ENCODE measurements at regions not wholly inside any gene's neighbourhood (a gene's known extent, or its start where the extent isn't known, plus 50 kb on each side); places are given as distances from the start of the nearest gene placed in this dataset.

- FAIRE-seq = no peak
- H3K4me2 ChIP-seq (ENCODE audit: control insufficient read depth, extremely low read depth, insufficient read depth, low read depth, low read length) = no peak overlapping the region
- TF ChIP-seq EZH2 (IDR thresholded peaks at IDR 0.05; ENCODE audit: low read length) (no peak), CTCF (optimal IDR thresholded peaks at IDR 0.05 in 1 of 3, IDR thresholded peaks at IDR 0.05 in 1 of 3, conservative IDR thresholded peaks at IDR 0.05 in 1 of 3; ENCODE audit: extremely low read depth in 1 of 3, insufficient read depth in 2 of 3, low read length in 3 of 3) (no peak)
These were observed 174.5 kb downstream of the ZNF365 start for GRCh38 chr10:62548686-62549085.

GRCh38 chr10:62550173-62550572 lies 176.0 kb downstream of the ZNF365 start:
- Histone ChIP-seq H3K9me3 (ENCODE audit: control insufficient read depth, low read depth, low read length) (no peaks in the 10 kb centered on the region), H3K27ac (ENCODE audit: control insufficient read depth, insufficient read depth, low read length) (no peak overlapping the region), H3K4me2 (ENCODE audit: control insufficient read depth, extremely low read depth, insufficient read depth, low read depth, low read length) (no peak overlapping the region), H3K9me1 (ENCODE audit: control insufficient read depth, extremely low read depth, insufficient read depth, low read length) (no peaks in the 10 kb centered on the region), H3K27me3 (ENCODE audit: control insufficient read depth, extremely low read depth, insufficient read depth, low read length) (peaks cover 4% of the 10 kb centered on the region), H2AFZ (ENCODE audit: control insufficient read depth, low read length) (no peak overlapping the region), H4K20me1 (ENCODE audit: control insufficient read depth, extremely low read depth, insufficient read depth, low read length) (no peaks in the 10 kb centered on the region), H3K9ac (ENCODE audit: control insufficient read depth, extremely low read depth, insufficient read depth, low read length) (no peak overlapping the region), H3K4me3 (ENCODE audit: control insufficient read depth in 2 of 3, extremely low read depth in 1 of 3, insufficient read depth in 2 of 3, low read depth in 1 of 3, low read length in 3 of 3) (no peak overlapping the region), H3K79me2 (ENCODE audit: control insufficient read depth, insufficient read depth, low read length) (no peaks in the 10 kb centered on the region), H3K36me3 (ENCODE audit: control insufficient read depth in 2 of 2, extremely low read depth in 1 of 2, insufficient read depth in 2 of 2, low read length in 2 of 2) (no peaks in the 10 kb centered on the region), H3K4me1 (ENCODE audit: control insufficient read depth, extremely low read depth, insufficient read depth, low read length) (no peaks in the 10 kb centered on the region)
- no peak for TF ChIP-seq EZH2 (IDR thresholded peaks at IDR 0.05; ENCODE audit: low read length)
- FAIRE-seq = no peak
- dilution Hi-C loops (cut with MboI; ENCODE audit: extremely low pct_ligation_motif_present, low sequenced_read_pairs) = no loop called here
- DNase-seq (ENCODE audit: low read depth, low spot score) = no peak

More at GRCh38 chr10:62548686-62549085, 174.5 kb downstream of the ZNF365 start:
- H3K27ac ChIP-seq (ENCODE audit: control insufficient read depth, insufficient read depth, low read length) = no peak overlapping the region
- dilution Hi-C loops (cut with MboI; ENCODE audit: extremely low pct_ligation_motif_present, low sequenced_read_pairs) = no loop called here
- no peaks in the 10 kb centered on the region for H3K36me3 ChIP-seq (ENCODE audit: control insufficient read depth in 2 of 2, extremely low read depth in 1 of 2, insufficient read depth in 2 of 2, low read length in 2 of 2)
- H3K9me3 ChIP-seq (ENCODE audit: control insufficient read depth, low read depth, low read length) = no peaks in the 10 kb centered on the region
- no peak overlapping the region for H3K9ac ChIP-seq (ENCODE audit: control insufficient read depth, extremely low read depth, insufficient read depth, low read length)
- peaks cover 4% of the 10 kb centered on the region for H3K27me3 ChIP-seq (ENCODE audit: control insufficient read depth, extremely low read depth, insufficient read depth, low read length)
- H3K4me3 ChIP-seq (ENCODE audit: control insufficient read depth in 2 of 3, extremely low read depth in 1 of 3, insufficient read depth in 2 of 3, low read depth in 1 of 3, low read length in 3 of 3) = no peak overlapping the region
- H4K20me1 ChIP-seq (ENCODE audit: control insufficient read depth, extremely low read depth, insufficient read depth, low read length) = no peaks in the 10 kb centered on the region
- H3K79me2 ChIP-seq (ENCODE audit: control insufficient read depth, insufficient read depth, low read length) = no peaks in the 10 kb centered on the region
- DNase-seq (ENCODE audit: low read depth, low spot score) = no peak
- H3K9me1 ChIP-seq (ENCODE audit: control insufficient read depth, extremely low read depth, insufficient read depth, low read length) = no peaks in the 10 kb centered on the region
- no peaks in the 10 kb centered on the region for H3K4me1 ChIP-seq (ENCODE audit: control insufficient read depth, extremely low read depth, insufficient read depth, low read length)
- H2AFZ ChIP-seq (ENCODE audit: control insufficient read depth, low read length) = no peak overlapping the region

GRCh38 chr10:62554632-62555199 lies 180.5 kb downstream of the ZNF365 start:
- no peaks in the 10 kb centered on the region for H3K9me3 ChIP-seq (ENCODE audit: control insufficient read depth, low read depth, low read length)
- no peak overlapping the region for H3K27ac ChIP-seq (ENCODE audit: control insufficient read depth, insufficient read depth, low read length)
- DNase-seq (ENCODE audit: low read depth, low spot score) (no peak), FAIRE-seq (peak; percentile 52)
- no peak overlapping the region for H3K4me3 ChIP-seq (ENCODE audit: control insufficient read depth in 2 of 3, extremely low read depth in 1 of 3, insufficient read depth in 2 of 3, low read depth in 1 of 3, low read length in 3 of 3)
- H4K20me1 ChIP-seq (ENCODE audit: control insufficient read depth, extremely low read depth, insufficient read depth, low read length) = no peaks in the 10 kb centered on the region
- no peak overlapping the region for H3K4me2 ChIP-seq (ENCODE audit: control insufficient read depth, extremely low read depth, insufficient read depth, low read depth, low read length)
- peaks cover 1% of the 10 kb centered on the region for H3K4me1 ChIP-seq (ENCODE audit: control insufficient read depth, extremely low read depth, insufficient read depth, low read length)
- H3K9me1 ChIP-seq (ENCODE audit: control insufficient read depth, extremely low read depth, insufficient read depth, low read length) = no peaks in the 10 kb centered on the region
- dilution Hi-C loops (cut with MboI; ENCODE audit: extremely low pct_ligation_motif_present, low sequenced_read_pairs) = no loop called here
- no peaks in the 10 kb centered on the region for H3K36me3 ChIP-seq (ENCODE audit: control insufficient read depth in 2 of 2, extremely low read depth in 1 of 2, insufficient read depth in 2 of 2, low read length in 2 of 2)
- no peaks in the 10 kb centered on the region for H3K79me2 ChIP-seq (ENCODE audit: control insufficient read depth, insufficient read depth, low read length)
- TF ChIP-seq CTCF (optimal IDR thresholded peaks at IDR 0.05 in 1 of 3, IDR thresholded peaks at IDR 0.05 in 1 of 3, conservative IDR thresholded peaks at IDR 0.05 in 1 of 3; ENCODE audit: extremely low read depth in 1 of 3, insufficient read depth in 2 of 3, low read length in 3 of 3) = peak; percentile 53 to 76 (median 67)
- TF ChIP-seq EZH2 (IDR thresholded peaks at IDR 0.05; ENCODE audit: low read length) = no peak
- no peak overlapping the region for H3K9ac ChIP-seq (ENCODE audit: control insufficient read depth, extremely low read depth, insufficient read depth, low read length)
- peaks cover 7% of the 10 kb centered on the region for H3K27me3 ChIP-seq (ENCODE audit: control insufficient read depth, extremely low read depth, insufficient read depth, low read length)
- H2AFZ ChIP-seq (ENCODE audit: control insufficient read depth, low read length) = no peak overlapping the region
